ENCODE measurements at regions not wholly inside any gene's neighbourhood (a gene's known extent, or its start where the extent isn't known, plus 50 kb on each side); places are given as distances from the start of the nearest gene placed in this dataset.

GRCh38 chr21:28641731-28642130 is 350.9 kb downstream of the LTN1 start:
- TF ChIP-seq CTCF (IDR thresholded peaks at IDR 0.05; ENCODE audit: extremely low read depth in 1 of 2, insufficient read depth in 1 of 2, low read depth in 1 of 2, low read length in 2 of 2) (no peak), POLR2A (IDR thresholded peaks at IDR 0.05; ENCODE audit: low read depth, low read length) (no peak)
